ENCODE measurements at regions not wholly inside any gene's neighbourhood (a gene's known extent, or its start where the extent isn't known, plus 50 kb on each side); places are given as distances from the start of the nearest gene placed in this dataset.

DNA sequence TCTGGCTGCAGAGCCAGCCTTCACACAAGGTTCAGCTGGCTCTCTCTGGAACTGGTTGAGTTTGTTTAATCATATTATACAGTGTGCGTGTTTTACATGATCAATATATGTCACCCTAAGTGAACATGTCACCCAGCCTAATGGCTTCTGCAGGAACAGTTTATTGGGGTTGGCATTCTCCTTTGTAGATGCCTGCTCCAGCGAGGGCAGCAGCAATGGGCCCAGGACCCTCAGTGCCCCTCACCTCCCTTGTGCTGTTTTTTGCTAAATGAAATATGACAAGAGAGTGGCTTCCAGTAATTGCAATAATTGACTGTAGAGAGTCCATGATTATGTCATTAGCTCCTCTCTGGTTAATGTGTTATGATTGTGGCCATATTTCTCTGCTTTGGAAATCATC is 387.2 kb downstream of the TMEM114 start:
- Histone ChIP-seq H3F3A (ENCODE audit: insufficient read depth, low read length) (no peaks in the 10 kb centered on the region), H3K79me2 (ENCODE audit: low read length) (no peaks in the 10 kb centered on the region), H3K4me3 (ENCODE audit: low read length) (no peak overlapping the region), H3K9me2 (replicated peaks; ENCODE audit: insufficient read depth, low read length) (no peaks in the 10 kb centered on the region), H3K9me3 (replicated peaks; ENCODE audit: insufficient read depth, low read length) (no peaks in the 10 kb centered on the region), H3K27ac (ENCODE audit: low read length) (no peak overlapping the region), H3K4me2 (ENCODE audit: low read depth, low read length) (no peak overlapping the region), H3K27me3 (replicated peaks; ENCODE audit: insufficient read depth, low read length) (no peaks in the 10 kb centered on the region), H3K36me3 (replicated peaks; ENCODE audit: insufficient read depth, low read length) (no peaks in the 10 kb centered on the region), H3K4me1 (ENCODE audit: low read length) (no peaks in the 10 kb centered on the region), H2AFZ (ENCODE audit: low read length) (no peak overlapping the region), H4K20me1 (ENCODE audit: insufficient read depth, low read length) (no peaks in the 10 kb centered on the region), H3K9ac (ENCODE audit: low read length) (no peak overlapping the region)
- TF ChIP-seq, protein P1, sequence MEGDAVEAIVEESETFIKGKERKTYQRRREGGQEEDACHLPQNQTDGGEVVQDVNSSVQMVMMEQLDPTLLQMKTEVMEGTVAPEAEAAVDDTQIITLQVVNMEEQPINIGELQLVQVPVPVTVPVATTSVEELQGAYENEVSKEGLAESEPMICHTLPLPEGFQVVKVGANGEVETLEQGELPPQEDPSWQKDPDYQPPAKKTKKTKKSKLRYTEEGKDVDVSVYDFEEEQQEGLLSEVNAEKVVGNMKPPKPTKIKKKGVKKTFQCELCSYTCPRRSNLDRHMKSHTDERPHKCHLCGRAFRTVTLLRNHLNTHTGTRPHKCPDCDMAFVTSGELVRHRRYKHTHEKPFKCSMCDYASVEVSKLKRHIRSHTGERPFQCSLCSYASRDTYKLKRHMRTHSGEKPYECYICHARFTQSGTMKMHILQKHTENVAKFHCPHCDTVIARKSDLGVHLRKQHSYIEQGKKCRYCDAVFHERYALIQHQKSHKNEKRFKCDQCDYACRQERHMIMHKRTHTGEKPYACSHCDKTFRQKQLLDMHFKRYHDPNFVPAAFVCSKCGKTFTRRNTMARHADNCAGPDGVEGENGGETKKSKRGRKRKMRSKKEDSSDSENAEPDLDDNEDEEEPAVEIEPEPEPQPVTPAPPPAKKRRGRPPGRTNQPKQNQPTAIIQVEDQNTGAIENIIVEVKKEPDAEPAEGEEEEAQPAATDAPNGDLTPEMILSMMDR (IDR thresholded peaks at IDR 0.05; ENCODE audit: low read length), result no peak
- no peak for TF ChIP-seq EZH2phosphoT487 (IDR thresholded peaks at IDR 0.05; ENCODE audit: low read length)
- TF ChIP-seq EZH2 (optimal IDR thresholded peaks at IDR 0.05; ENCODE audit: low read depth, low read length), result no peak
- no peak for DNase-seq

DNA sequence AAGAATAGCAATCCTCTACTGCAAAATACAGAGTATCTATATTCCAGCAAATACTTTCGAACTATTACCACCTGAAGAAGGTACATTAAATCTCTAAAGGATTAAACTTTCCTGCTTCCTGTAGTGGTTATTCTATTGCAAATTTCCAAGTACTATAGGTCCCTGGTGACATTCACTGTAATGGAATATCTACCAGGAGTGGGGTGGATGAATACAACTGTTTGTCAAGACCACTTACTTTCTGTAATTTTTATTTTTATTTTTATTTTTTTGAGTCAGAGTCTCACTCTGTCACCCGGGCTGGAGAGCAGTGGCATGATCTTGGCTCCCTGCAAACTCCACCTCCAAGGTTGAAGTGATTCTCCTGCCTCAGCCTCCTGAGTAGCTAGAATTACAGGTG is 389.5 kb downstream of the TMEM114 start:
- Histone ChIP-seq H3F3A (ENCODE audit: insufficient read depth, low read length) (no peaks in the 10 kb centered on the region), H3K4me2 (ENCODE audit: low read depth, low read length) (no peak overlapping the region), H3K36me3 (replicated peaks; ENCODE audit: insufficient read depth, low read length) (no peaks in the 10 kb centered on the region), H3K4me1 (ENCODE audit: low read length) (no peaks in the 10 kb centered on the region), H2AFZ (ENCODE audit: low read length) (no peak overlapping the region), H3K79me2 (ENCODE audit: low read length) (no peaks in the 10 kb centered on the region), H3K27me3 (replicated peaks; ENCODE audit: insufficient read depth, low read length) (no peaks in the 10 kb centered on the region), H3K9me3 (replicated peaks; ENCODE audit: insufficient read depth, low read length) (no peaks in the 10 kb centered on the region), H4K20me1 (ENCODE audit: insufficient read depth, low read length) (no peaks in the 10 kb centered on the region), H3K9me2 (replicated peaks; ENCODE audit: insufficient read depth, low read length) (no peaks in the 10 kb centered on the region), H3K9ac (ENCODE audit: low read length) (no peak overlapping the region), H3K27ac (ENCODE audit: low read length) (no peak overlapping the region), H3K4me3 (ENCODE audit: low read length) (no peak overlapping the region)
- DNase-seq, result no peak
- TF ChIP-seq EZH2phosphoT487 (IDR thresholded peaks at IDR 0.05; ENCODE audit: low read length), result no peak
- no peak for TF ChIP-seq EZH2 (optimal IDR thresholded peaks at IDR 0.05; ENCODE audit: low read depth, low read length)
- TF ChIP-seq, protein P1 (IDR thresholded peaks at IDR 0.05; ENCODE audit: low read length), result no peak

DNA sequence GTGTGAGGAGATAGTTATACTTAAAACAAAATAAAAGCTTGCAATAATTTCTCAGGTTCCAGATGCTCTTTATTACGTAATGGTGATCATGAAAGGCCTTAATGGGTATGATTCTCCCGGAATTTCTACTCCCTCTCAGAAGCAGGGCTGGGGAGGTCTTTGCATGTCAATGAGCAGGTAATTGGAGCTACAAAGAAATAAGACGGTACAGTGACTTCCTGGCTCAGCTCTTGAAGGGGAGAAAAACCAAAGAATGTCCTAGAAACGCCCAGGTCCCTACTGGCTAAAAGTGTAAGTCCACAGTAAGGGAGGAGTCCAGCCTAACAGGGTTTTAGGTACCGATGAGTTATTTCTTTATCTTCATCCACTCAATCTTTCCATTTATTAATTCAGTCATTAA is 390.9 kb downstream of the TMEM114 start:
- Histone ChIP-seq H3F3A (ENCODE audit: insufficient read depth, low read length) (no peaks in the 10 kb centered on the region), H3K4me1 (ENCODE audit: low read length) (no peaks in the 10 kb centered on the region), H3K27ac (ENCODE audit: low read length) (no peak overlapping the region), H3K9me3 (replicated peaks; ENCODE audit: insufficient read depth, low read length) (no peaks in the 10 kb centered on the region), H4K20me1 (ENCODE audit: insufficient read depth, low read length) (no peaks in the 10 kb centered on the region), H3K4me3 (ENCODE audit: low read length) (no peak overlapping the region), H3K9me2 (replicated peaks; ENCODE audit: insufficient read depth, low read length) (no peaks in the 10 kb centered on the region), H3K9ac (ENCODE audit: low read length) (no peak overlapping the region), H3K4me2 (ENCODE audit: low read depth, low read length) (no peak overlapping the region), H3K79me2 (ENCODE audit: low read length) (no peaks in the 10 kb centered on the region), H2AFZ (ENCODE audit: low read length) (no peak overlapping the region), H3K27me3 (replicated peaks; ENCODE audit: insufficient read depth, low read length) (no peaks in the 10 kb centered on the region), H3K36me3 (replicated peaks; ENCODE audit: insufficient read depth, low read length) (no peaks in the 10 kb centered on the region)
- DNase-seq, result no peak
- TF ChIP-seq EZH2phosphoT487 (IDR thresholded peaks at IDR 0.05; ENCODE audit: low read length), result no peak
- TF ChIP-seq, protein P1 (IDR thresholded peaks at IDR 0.05; ENCODE audit: low read length), result no peak
- no peak for TF ChIP-seq EZH2 (optimal IDR thresholded peaks at IDR 0.05; ENCODE audit: low read depth, low read length)

Data from MM.1S (cell line).